GM18508 (cell line): ENCODE measurements at regions not wholly inside any gene's neighbourhood (a gene's known extent, or its start where the extent isn't known, plus 50 kb on each side); places are given as distances from the start of the nearest gene placed in this dataset.

Source experiments
- ATAC-seq: cut with Tn5 transposase; IDR thresholded peaks from one replicate; pipeline ENCODE4 v1.9.1; 2021; ENCODE audit warnings: moderate number of reproducible peaks; ENCODE audit not compliant: insufficient read depth, unreplicated experiment

- no peak for ATAC-seq
Observed at GRCh38 chr6:104349191-104349590, 510.5 kb downstream of the HACE1 start.

GRCh38 chr6:104344223-104344622 lies 515.5 kb downstream of the HACE1 start:
- ATAC-seq, result no peak

- no peak for ATAC-seq
Observed at GRCh38 chr6:104332364-104332763, 527.4 kb downstream of the HACE1 start.

- no peak for ATAC-seq
Observed at GRCh38 chr6:104326173-104327001, 533.3 kb downstream of the HACE1 start.

GRCh38 chr6:104325341-104326172 lies 534.2 kb downstream of the HACE1 start:
- no peak for ATAC-seq

- no peak for ATAC-seq
Observed at GRCh38 chr6:104324301-104324700, 535.4 kb downstream of the HACE1 start.

GRCh38 chr6:104322841-104323240 lies 536.9 kb downstream of the HACE1 start:
- no peak for ATAC-seq

- ATAC-seq, result no peak
Observed at GRCh38 chr6:104321301-104321700, 538.4 kb downstream of the HACE1 start.

- no peak for ATAC-seq
Observed at GRCh38 chr6:104320896-104321295, 538.8 kb downstream of the HACE1 start.

GRCh38 chr6:104312851-104313250 lies 546.9 kb downstream of the HACE1 start:
- no peak for ATAC-seq

- ATAC-seq, result no peak
Observed at GRCh38 chr6:104306211-104306610, 553.5 kb downstream of the HACE1 start.

- no peak for ATAC-seq
Observed at GRCh38 chr6:104305206-104305605, 554.5 kb downstream of the HACE1 start.

GRCh38 chr6:104301951-104302350 lies 557.8 kb downstream of the HACE1 start:
- ATAC-seq, result no peak

- no peak for ATAC-seq
Observed at GRCh38 chr6:104286641-104287040, 573.1 kb downstream of the HACE1 start.

GRCh38 chr6:104284872-104285271 lies 574.8 kb downstream of the HACE1 start:
- ATAC-seq, result no peak

GRCh38 chr6:104282581-104282980 lies 577.1 kb downstream of the HACE1 start:
- no peak for ATAC-seq

- no peak for ATAC-seq
Observed at GRCh38 chr6:104281370-104281769, 578.3 kb downstream of the HACE1 start.

- no peak for ATAC-seq
Observed at GRCh38 chr6:104268389-104268788, 591.3 kb downstream of the HACE1 start.

- no peak for ATAC-seq
Observed at GRCh38 chr6:104266922-104267321, 592.8 kb downstream of the HACE1 start.

GRCh38 chr6:104256646-104257045 lies 603.1 kb downstream of the HACE1 start:
- ATAC-seq, result no peak

- ATAC-seq, result no peak
Observed at GRCh38 chr6:104253236-104253635, 606.5 kb downstream of the HACE1 start.
